GM23248 (cell line): ENCODE measurements at regions not wholly inside any gene's neighbourhood (a gene's known extent, or its start where the extent isn't known, plus 50 kb on each side); places are given as distances from the start of the nearest gene placed in this dataset.

ENCODE experiments used
- EZH2 ChIP-seq: fragments of 200-600 bp; sonication (generic); IDR thresholded peaks from 2 replicates; pipeline ENCODE4 v1.6.1; 2018; ENCODE audit warnings: antibody characterized with exemption, mild to moderate bottlenecking; ENCODE audit not compliant: insufficient read depth, poor library complexity, severe bottlenecking
- EZH2phosphoT487 ChIP-seq: fragments of 200-600 bp; sonication (generic); IDR thresholded peaks from 2 replicates; pipeline ENCODE4 v1.6.1; 2018; ENCODE audit warnings: antibody characterized with exemption, moderate library complexity, mild to moderate bottlenecking, low read depth; ENCODE audit not compliant: insufficient read depth

DNA sequence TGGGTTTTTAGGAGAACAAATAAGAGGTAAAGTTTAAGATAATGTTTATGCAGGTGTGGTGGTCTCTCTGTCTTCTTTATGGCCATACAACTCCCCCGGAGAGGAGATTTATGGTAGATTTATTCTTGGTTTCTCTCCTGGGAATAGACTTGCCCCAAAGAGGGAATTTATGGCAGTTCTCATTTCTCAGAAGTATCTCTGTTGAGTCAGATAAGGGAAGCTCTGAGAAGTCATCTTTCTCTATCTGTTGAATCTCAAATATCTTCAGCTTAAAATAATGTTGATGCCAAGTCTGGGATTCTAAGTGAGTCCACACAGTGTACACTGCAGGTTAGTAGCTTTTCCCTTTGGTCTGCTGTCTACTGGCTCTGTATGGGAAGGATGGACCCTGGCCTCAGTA is 276.4 kb upstream of the PLET1 start:
- no peak for TF ChIP-seq EZH2
- TF ChIP-seq EZH2phosphoT487, result no peak
